COLO829 (cell line): ENCODE measurements at regions not wholly inside any gene's neighbourhood (a gene's known extent, or its start where the extent isn't known, plus 50 kb on each side); places are given as distances from the start of the nearest gene placed in this dataset.
"Not testable (repeated sequence)": the region's sequence is repeated elsewhere in the genome, so short reads cannot be mapped to it uniquely, and the experiment has no call there.

Experiments used
- DNase-seq: peaks from one replicate; pipeline ENCODE4 v3.0.0; 2012; ENCODE audit warnings: low spot score

DNA sequence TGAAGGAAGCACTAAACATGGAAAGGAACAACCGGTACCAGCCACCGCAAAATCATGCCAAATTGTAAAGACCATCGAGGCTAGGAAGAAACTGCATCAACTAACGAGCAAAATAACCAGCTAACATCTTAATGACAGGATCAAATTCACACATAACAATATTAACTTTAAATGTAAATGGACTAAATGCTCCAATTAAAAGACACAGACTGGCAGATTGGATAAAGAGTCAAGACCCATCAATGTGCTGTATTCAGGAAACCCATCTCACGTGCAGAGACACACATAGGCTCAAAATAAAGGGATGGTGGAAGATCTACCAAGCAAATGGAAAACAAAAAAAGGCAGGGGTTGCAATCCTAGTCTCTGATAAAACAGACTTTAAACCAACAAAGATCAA lies 206.3 kb downstream of the SLC38A4 start:
- not testable (repeated sequence) for DNase-seq

DNA sequence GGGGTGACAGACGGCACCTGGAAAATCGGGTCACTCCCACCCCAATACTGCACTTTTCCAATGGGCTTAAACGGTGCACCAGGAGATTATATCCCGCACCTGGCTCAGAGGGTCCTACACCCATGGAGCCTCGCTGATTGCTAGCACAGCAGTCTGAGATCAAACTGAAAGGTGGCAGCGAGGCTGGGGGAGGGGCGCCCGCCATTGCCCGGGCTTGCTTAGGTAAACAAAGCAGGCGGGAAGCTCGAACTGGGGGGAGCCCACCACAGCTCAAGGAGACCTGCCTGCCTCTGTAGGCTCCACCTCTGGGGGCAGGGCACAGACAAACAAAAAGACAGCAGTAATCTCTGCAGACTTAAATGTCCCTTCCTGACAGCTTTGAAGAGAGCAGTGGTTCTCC lies 208.1 kb downstream of the SLC38A4 start:
- not testable (repeated sequence) for DNase-seq

DNA sequence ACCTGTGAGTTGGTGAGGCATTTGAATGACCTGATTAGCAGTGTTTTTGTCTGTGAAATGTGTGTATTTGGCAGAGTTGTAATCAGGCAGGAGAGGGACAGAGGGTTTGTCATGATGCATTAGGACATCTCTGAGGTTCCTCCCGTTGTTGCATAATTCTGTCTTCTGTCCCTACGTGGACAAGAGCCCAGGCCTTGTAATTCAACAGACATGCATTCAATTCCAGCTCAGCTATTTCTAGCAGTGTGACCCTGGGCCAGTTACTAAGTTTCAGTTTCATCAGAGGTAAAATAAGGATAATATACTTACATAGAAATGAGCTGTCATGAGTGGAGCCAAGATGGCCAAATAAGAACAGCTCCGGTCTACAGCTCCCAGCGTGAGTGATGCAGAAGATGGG lies 208.6 kb downstream of the SLC38A4 start:
- DNase-seq, result no peak

DNA sequence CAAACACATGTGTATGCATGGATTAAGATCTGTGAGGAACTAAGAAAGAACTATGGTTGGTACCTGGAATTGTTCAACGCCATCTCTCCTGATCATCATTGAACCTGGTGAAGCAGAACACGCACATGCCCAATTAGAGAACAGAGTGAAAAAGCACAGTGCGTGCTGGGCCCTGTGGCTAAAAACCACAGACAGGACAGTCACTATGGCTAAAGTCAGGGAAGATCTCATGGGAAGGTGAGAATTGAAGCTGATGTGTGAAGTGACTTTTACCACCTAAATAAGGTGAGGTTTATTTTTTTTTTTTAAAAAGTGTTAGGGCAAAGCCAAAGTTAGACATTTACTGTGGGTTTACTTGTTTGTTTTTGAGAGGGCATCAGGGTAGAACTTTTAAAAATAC lies 215.0 kb downstream of the SLC38A4 start:
- DNase-seq, result no peak

DNA sequence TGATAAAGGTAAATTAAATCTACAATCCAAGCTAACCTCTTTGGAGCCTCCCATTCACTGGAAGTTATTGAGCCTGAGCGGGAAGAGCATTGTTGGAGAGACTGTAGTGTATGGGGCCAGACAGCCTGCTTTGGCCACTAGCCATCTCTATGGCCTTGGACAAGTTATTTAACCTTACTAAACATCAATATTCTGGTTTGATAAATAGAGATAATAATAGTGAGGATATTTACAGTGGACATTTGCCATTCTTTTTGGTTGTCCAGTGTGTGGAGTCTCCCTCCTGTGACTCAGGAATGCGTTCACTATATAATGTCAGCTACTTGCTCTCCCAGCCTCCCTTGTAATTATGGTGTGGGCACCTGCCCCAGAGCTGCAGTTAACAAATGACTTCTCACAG lies 216.1 kb downstream of the SLC38A4 start:
- no peak for DNase-seq

DNA sequence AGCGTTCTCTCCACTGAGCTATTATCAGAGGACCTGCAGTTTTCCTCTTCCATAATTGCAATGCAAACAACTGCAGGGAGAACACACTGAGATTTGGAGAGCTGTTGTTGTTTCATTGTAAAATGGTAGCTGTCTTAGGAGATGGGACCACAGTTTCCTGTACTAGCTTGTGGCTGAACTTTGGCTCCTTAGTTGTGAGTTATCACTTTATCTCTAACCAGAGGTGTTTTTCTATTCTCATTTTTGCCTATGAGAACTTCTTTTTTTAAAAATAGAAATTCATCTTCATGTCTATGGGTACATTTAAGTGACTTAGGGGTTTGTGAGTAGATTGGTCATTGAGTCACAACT lies 216.5 kb downstream of the SLC38A4 start:
- DNase-seq, result no peak

DNA sequence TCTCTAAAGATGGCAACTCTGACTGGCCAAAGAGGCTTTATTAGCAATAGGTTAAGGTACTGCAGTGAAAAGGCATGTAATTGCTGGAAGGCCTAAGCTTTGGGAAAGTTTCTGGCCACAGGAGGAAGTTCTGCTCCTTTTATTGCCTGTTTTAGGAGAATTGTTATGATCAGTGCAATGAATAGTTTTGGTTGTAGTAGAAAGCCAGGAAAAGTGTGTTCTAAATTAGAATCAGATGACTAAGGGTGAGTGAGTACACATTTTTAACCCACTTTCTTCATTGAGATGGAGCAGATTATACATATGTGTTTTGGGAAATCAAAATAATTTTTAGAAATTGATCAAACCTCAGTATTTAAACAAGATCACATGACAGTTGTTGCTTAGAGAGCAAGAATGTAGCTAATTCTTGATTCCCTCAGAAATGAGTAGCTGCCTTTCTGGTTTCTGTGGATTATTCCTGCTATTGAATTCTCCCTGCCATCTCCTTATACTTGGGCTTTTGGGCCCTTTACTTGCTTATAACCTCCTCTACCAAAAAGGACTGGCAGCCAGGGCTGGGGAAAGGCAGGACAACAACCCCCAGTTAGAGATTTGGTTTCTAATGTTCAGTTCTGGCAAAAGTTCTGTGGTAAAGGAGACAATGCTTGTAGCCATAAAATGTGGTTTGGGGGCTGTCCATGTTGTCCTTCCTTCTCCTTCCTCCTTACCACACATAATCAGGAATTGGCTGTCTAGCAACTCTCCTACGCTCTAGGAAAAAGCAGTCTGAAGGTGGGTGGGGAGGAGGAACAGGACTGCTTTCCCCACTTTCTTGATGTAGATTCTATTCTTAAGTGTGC lies 217.1 kb downstream of the SLC38A4 start:
- peak; percentile 14 for DNase-seq

DNA sequence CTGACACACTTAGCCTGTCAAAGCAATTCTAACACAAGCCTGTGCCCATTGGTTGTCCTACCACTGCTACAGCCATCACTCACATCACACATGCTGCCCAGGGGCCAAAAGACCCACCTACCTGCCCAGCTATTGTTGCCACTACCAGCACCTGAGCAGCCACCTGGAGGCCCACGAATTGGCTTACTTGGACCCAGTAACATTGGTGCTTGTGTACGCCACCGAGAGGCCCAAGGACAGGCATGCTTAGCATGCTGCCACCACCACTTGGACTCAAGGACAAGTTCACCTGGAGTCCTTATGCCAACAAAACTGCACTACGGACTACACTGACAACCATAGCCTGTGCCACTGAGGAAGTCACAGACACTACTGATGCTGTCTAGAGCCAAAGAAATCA lies 221.1 kb downstream of the SLC38A4 start:
- no peak for DNase-seq

DNA sequence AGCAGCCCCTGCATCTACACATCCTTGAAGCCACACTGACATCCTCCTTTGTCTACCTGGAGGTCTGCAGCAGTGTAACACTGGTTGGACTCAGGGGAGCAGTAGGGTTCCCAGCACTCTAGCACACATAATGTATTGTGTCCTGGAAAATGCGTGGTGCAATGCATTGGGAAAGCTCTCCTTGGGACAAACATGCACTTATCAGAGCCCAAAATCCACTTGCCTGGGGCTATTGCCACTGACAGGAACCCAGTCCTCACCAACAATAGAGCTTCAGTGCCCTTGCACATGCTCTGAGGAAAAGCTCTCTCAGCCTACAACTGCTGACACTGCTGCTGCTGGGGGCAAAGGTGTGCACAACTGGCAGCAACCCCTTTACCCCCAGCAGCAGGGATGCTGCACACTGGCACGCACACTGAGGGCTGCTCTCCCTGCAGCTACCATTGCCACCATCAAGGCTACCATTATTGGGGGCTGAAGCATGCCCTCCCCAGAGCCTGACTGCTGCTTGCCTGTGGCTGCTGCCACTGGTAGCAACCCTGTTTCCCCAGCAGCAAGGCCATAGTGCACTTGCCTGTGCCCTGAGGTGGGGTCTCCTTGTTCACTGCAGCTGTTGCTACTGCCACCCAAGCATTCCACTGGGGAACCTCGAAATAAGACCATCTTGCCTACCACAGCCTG lies 221.9 kb downstream of the SLC38A4 start:
- DNase-seq, result peak; percentile 15

DNA sequence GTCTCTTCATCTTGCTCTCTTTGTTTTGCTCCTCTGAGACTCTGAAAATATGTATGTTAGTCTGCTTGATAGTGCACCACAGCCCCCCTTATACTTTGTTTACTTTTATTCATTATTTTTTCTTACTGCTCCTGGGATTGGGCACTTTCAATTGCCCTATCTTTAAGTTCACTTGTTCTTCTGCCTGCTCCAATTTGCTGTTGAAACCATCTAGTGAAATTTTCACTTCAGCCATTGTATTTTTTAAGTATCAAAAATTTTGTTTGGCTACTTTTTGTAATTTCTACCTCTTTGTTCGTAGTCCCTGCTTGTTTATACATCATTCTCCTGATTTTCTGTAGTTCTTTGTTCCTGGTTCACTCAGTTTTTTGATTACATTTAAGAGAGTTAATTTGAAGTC lies 223.3 kb downstream of the SLC38A4 start:
- DNase-seq, result no peak

DNA sequence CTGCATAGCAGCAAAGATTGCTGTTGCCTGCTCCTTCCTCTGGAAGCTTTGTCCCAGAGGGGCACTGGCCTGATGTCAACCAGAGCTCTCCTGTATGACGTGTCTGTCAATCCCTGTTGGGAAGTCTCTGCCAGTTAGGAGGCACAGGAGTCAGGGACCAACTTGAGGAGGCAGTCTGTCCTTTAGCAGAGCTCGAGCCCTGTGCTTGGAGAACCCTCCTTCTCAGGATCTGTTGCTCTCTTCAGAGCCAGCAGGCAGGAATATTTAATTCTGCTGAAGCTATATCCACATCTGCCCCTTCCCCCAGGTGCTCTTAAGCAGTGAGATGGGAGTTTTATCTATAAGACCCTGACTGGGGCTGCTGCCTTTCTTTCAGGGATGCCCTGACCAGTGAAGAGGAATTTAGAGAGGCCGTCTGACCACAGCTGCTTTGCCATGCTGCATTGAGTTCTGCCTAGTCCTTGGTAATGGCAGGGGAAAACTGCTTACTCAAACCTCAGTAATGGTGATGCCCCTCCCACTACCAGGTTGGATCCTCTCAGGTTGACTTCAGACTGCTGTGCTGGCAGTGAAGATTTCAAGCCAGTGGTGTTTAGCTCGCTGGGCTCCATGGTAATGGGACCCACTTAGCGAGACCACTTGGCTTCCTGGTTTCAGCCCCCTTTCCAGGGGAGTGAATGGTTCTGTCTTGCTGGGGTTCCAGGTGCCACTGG lies 218.6 kb upstream of the SLC38A2 start:
- no peak for DNase-seq

DNA sequence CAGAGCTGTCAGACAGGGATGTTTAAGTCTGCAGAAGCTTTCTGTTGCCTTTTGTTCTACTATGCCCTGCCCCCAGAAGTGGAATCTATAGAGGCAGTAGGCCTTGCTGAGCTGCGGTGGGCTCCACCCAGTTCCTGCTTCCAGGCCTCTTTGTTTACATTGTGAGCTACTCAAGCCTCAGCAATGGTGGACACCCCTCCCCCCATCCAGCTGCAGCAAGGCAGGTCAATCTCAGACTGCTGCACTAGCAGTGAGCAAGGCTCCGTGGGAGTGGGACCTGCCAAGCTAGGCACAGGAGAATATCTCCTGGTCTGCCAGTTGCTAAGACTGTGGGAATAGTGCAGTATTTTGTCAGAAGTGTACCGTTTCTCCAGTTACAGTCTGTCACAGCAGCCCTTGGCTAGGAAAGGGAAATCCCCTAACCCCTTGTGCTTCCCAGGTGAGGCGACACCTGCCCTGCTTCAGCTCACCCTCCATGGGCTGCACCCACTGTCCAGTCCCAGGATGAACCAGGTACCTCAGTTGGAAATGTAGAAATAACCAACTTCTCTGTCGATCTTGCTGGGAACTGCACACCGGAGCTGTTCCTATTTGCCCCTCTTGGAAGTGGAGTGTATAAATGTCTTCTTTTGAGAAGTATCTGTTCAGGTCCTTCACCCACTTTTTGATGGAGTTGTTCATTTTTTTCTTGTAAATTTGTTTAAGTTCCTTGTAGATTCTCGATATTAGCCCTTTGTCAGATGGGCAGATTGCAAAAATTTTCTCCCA lies 213.5 kb upstream of the SLC38A2 start:
- no peak for DNase-seq

DNA sequence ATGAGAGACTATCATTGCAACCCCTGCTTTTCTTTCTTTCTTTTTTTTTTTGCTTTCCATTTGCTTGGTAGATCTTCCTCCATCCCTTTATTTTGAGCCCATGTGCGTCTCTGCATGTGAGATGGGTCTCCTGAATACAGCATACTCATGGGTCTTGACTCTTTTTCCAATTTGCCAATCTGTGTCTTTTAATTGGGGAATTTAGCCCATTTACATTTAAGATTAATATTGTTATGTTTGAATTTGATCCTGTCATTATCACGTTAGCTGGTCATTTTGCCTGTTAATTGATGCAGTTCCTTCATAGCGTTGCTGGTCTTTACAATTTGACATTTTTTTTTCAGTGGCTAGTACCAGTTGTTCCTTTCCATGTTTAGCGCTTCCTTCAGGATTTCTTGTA lies 211.5 kb upstream of the SLC38A2 start:
- DNase-seq, result not testable (repeated sequence)

DNA sequence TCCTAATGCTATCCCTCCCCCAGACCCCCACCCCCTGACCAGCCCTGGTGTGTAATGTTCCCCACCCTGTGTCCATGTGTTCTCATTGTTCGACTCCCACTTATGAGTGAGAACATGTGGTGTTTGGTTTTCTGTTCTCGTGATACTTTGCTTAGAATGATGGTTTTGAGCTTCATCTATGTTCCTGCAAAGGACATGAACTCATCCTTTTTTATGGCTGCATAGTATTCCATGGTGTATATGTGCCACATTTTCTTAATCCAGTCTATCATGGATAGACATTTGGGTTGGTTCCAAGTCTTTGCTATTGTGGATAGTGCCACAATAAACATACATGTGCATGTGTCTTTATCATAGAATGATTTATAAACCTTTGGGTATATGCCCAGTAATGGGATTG lies 209.4 kb upstream of the SLC38A2 start:
- DNase-seq, result not testable (repeated sequence)

DNA sequence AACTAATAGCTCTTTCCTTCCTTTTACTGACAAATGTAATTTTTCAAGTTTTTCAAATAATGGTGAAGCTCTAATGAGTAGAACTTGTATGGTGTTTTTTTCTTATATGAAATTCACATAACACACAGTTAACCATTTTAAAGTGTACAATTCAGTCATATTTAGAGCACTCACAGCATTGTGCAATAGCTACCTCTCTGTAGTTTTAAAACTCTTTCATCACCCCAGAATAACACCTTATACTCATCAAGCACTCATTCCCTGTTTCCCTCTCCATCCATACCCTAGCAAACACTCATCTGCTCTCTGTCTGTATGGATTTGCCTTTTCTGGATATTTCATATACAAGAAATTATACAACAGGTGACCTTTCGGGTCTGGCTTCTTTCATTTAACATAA lies 207.9 kb upstream of the SLC38A2 start:
- DNase-seq, result no peak

DNA sequence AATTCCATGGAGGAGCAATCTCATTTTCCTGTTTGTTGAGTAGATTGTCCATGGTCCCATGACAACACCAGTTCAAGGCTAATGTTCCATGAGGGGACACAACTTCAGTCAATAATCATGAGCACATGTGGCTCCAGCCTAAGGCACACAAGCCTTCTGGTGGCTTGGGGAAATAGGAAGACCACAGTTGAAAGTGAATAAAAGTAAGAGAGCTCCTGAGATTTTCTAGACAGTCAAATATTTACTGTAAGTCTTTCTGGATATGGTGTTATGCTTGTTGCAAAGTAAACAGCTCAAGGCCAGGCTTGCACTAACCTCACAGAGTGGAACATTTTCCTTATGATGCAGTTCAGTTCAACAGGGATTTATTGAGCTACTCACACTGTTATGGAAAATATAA lies 206.9 kb upstream of the SLC38A2 start:
- no peak for DNase-seq

DNA sequence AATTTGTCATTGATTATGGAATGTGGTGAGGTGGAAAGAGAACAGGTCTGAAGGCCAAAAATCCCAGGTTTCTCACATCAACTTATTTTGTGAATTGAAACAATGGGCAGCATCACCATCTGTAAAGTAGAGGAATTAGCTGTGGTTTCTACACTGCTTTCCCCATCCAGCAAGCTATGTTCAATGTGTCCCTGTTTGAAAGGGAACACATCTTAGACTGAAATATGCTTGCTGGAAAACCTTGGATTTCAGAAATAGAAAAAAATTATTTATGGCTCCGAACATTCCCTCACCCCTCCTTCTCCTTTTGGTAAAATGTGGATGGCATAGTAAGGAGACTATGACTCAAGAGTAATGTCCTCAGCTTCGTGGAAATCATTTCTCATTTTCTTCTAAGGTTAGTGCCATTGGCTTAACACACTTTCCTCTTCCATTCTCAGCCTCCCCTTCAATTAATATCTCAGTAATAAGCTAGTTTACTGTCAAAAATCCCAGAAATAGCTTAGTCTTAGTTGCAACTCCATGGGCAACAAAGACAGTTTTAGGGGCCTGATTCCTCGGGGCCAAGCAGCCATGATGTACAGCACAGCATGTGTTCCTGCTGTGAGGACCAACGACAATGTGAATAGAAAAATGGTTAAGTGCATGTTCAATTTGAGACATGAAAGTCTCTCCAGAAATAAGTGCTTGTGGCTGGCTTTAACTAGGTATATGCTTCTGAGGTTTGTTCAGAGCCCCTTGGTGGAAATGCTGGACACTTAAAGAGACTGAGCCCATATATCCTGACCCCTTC lies 205.8 kb upstream of the SLC38A2 start:
- DNase-seq, result no peak

DNA sequence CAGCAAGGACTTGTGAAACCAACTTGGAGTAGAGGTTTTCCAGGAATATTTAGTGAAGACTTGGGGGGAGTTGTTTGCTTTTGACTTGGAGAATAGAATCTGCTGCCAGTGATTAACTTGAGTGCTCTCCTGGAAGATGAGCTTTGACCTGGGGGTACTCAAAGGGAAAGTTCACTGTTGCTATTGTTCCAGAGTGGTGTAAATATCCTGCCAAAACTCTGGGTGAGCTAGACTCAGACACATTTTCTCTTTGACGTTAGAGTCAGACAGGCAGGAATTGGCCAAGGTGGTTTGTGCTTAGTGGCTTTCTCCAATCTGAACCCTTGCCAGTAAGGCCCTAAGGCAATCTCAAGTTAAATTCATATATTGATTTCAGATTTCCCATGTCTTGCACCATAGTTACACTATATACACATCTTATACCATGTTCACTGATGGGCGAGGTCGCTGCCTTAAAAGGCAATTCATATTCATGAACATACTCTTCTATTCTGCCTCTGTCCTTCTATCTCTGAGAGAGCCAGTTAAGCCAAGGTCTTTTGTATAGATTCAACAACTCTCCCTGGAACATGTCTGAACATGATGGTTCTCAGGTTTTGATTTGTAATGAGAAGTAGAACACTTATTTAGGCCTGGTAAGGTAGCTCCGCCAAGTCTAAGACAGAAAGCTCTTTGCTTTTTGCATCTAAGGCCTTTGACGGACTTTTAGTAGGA lies 204.6 kb upstream of the SLC38A2 start:
- no peak for DNase-seq

DNA sequence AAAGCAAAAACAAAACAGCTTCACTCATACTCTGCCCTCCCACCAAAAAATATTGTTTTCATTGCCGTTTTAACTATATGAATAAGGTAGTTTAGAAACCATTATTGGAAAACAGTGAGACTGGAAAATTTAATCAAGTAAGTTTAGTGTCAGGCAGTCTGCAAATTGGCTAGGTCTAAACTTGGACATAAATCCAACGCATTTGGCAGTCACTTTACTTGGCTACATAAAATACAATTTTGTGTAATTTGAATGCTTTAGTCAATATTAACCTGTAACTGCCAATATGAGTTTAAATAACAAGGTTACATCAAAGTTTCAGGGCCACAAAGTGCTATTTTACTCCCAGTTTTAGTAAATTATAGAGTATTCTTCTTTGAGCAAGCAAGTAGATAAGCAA lies 202.3 kb upstream of the SLC38A2 start:
- no peak for DNase-seq

DNA sequence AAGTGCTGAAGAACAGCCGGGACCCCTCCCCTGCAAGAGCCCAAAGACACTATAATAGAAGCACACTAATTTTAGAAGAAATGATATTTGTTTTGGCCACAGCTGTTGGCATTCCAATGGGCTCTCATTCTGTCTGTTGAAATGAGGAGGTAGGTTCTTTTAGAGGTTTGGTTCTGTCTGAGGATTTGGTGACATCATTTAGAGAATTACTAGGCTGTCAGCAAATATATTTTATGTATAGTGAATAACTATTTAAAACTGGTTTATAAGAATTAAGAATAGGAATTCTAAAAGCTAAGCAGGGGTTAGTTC lies 200.7 kb upstream of the SLC38A2 start:
- DNase-seq, result no peak
